SK-N-MC (cell line): ENCODE measurements at regions not wholly inside any gene's neighbourhood (a gene's known extent, or its start where the extent isn't known, plus 50 kb on each side); places are given as distances from the start of the nearest gene placed in this dataset.

ENCODE experiments used
- EZH2 ChIP-seq: fragments of 200-600 bp; sonication (generic); IDR thresholded peaks from one replicate; pipeline ENCODE4 v1.6.1; 2017; ENCODE audit warnings: antibody characterized with exemption
- POLR2AphosphoS5 ChIP-seq: IDR thresholded peaks from 2 replicates; pipeline ENCODE4 v1.6.1; 2012; ENCODE audit warnings: mild to moderate bottlenecking, low read depth, low read length, borderline replicate concordance

DNA sequence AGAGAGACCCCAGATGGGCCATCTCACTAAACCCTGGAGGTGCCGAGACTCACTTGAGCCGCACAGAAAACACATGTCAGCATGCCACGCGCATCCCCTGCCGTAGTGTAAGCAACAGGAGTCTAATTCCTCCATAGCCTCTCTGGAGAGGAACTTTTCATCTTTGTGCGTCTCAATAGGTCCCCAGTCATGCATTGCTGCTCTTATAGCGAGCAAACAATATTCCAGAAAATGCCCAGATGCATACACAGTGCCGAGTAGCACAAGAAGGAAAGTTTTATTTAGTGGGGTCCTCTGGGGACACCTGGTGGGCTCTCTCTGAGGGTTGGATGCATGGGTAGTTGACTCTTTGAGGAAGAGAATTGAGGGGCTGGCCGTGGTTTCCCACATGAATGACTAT is 97.9 kb upstream of the DAP start:
- TF ChIP-seq EZH2 (no peak), POLR2AphosphoS5 (no peak)
